ENCODE measurements at regions not wholly inside any gene's neighbourhood (a gene's known extent, or its start where the extent isn't known, plus 50 kb on each side); places are given as distances from the start of the nearest gene placed in this dataset.

- no peaks in the 10 kb centered on the region for H4K20me1 ChIP-seq (ENCODE audit: insufficient read depth, low read length, poor library complexity, severe bottlenecking)
- H3K27me3 ChIP-seq (ENCODE audit: insufficient read depth, low read length, poor library complexity, severe bottlenecking), result no peaks in the 10 kb centered on the region
- H3K79me2 ChIP-seq (ENCODE audit: insufficient read depth, low read length), result no peaks in the 10 kb centered on the region
- H3K36me3 ChIP-seq (ENCODE audit: insufficient read depth, low read length), result no peaks in the 10 kb centered on the region
- H3K4me1 ChIP-seq (ENCODE audit: insufficient read depth, low read length, poor library complexity, severe bottlenecking), result no peaks in the 10 kb centered on the region
- no peaks in the 10 kb centered on the region for H3K9me3 ChIP-seq (ENCODE audit: insufficient read depth, low read depth, low read length)
- H3F3A ChIP-seq (ENCODE audit: low read depth), result no peaks in the 10 kb centered on the region
- no peaks in the 10 kb centered on the region for H3K9me2 ChIP-seq (replicated peaks; ENCODE audit: low read depth, low read length)
- no peak overlapping the region for H3K4me2 ChIP-seq (ENCODE audit: low read depth, low read length, poor library complexity, severe bottlenecking)
- H2AFZ ChIP-seq (ENCODE audit: low read length), result no peak overlapping the region
- no peak overlapping the region for H3K9ac ChIP-seq (ENCODE audit: low read depth, low read length, poor library complexity, severe bottlenecking)
- TF ChIP-seq EZH2phosphoT487 (IDR thresholded peaks at IDR 0.05; ENCODE audit: borderline replicate concordance), result no peak
- no peak for TF ChIP-seq CTCF (conservative IDR thresholded peaks at IDR 0.05; ENCODE audit: low read length)
- no peak overlapping the region for H3K4me3 ChIP-seq (ENCODE audit: low read length, poor library complexity, severe bottlenecking)
Observed at GRCh38 chr10:123327450-123327849, 173.2 kb downstream of the BUB3 start.

- no peak for TF ChIP-seq EZH2phosphoT487 (IDR thresholded peaks at IDR 0.05; ENCODE audit: borderline replicate concordance)
- Histone ChIP-seq H3K9me2 (replicated peaks; ENCODE audit: low read depth, low read length) (no peaks in the 10 kb centered on the region), H3K36me3 (ENCODE audit: insufficient read depth, low read length) (no peaks in the 10 kb centered on the region), H3K9ac (ENCODE audit: low read depth, low read length, poor library complexity, severe bottlenecking) (no peak overlapping the region), H3K4me3 (ENCODE audit: low read length, poor library complexity, severe bottlenecking) (no peak overlapping the region), H3K4me1 (ENCODE audit: insufficient read depth, low read length, poor library complexity, severe bottlenecking) (no peaks in the 10 kb centered on the region), H4K20me1 (ENCODE audit: insufficient read depth, low read length, poor library complexity, severe bottlenecking) (no peaks in the 10 kb centered on the region), H3K9me3 (ENCODE audit: insufficient read depth, low read depth, low read length) (no peaks in the 10 kb centered on the region), H3F3A (ENCODE audit: low read depth) (no peaks in the 10 kb centered on the region), H3K27me3 (ENCODE audit: insufficient read depth, low read length, poor library complexity, severe bottlenecking) (no peaks in the 10 kb centered on the region), H3K79me2 (ENCODE audit: insufficient read depth, low read length) (no peaks in the 10 kb centered on the region), H2AFZ (ENCODE audit: low read length) (no peak overlapping the region), H3K4me2 (ENCODE audit: low read depth, low read length, poor library complexity, severe bottlenecking) (no peak overlapping the region)
Observed at GRCh38 chr10:123327896-123328295, 173.7 kb downstream of the BUB3 start.

- Histone ChIP-seq H3K4me3 (ENCODE audit: low read length, poor library complexity, severe bottlenecking) (no peak overlapping the region), H3K9me3 (ENCODE audit: insufficient read depth, low read depth, low read length) (no peaks in the 10 kb centered on the region), H3K36me3 (ENCODE audit: insufficient read depth, low read length) (no peaks in the 10 kb centered on the region), H3K79me2 (ENCODE audit: insufficient read depth, low read length) (no peaks in the 10 kb centered on the region), H3K9me2 (replicated peaks; ENCODE audit: low read depth, low read length) (no peaks in the 10 kb centered on the region), H3K9ac (ENCODE audit: low read depth, low read length, poor library complexity, severe bottlenecking) (no peak overlapping the region), H3K4me2 (ENCODE audit: low read depth, low read length, poor library complexity, severe bottlenecking) (no peak overlapping the region), H3K4me1 (ENCODE audit: insufficient read depth, low read length, poor library complexity, severe bottlenecking) (no peaks in the 10 kb centered on the region), H4K20me1 (ENCODE audit: insufficient read depth, low read length, poor library complexity, severe bottlenecking) (no peaks in the 10 kb centered on the region), H2AFZ (ENCODE audit: low read length) (no peak overlapping the region), H3F3A (ENCODE audit: low read depth) (no peaks in the 10 kb centered on the region), H3K27me3 (ENCODE audit: insufficient read depth, low read length, poor library complexity, severe bottlenecking) (no peaks in the 10 kb centered on the region)
- TF ChIP-seq CTCF (conservative IDR thresholded peaks at IDR 0.05; ENCODE audit: low read length) (no peak), EZH2phosphoT487 (IDR thresholded peaks at IDR 0.05; ENCODE audit: borderline replicate concordance) (no peak)
Observed at GRCh38 chr10:123331438-123331837, 177.2 kb downstream of the BUB3 start.

- Histone ChIP-seq H3K4me1 (ENCODE audit: insufficient read depth, low read length, poor library complexity, severe bottlenecking) (no peaks in the 10 kb centered on the region), H3F3A (ENCODE audit: low read depth) (no peaks in the 10 kb centered on the region), H3K27me3 (ENCODE audit: insufficient read depth, low read length, poor library complexity, severe bottlenecking) (no peaks in the 10 kb centered on the region), H4K20me1 (ENCODE audit: insufficient read depth, low read length, poor library complexity, severe bottlenecking) (no peaks in the 10 kb centered on the region), H3K4me3 (ENCODE audit: low read length, poor library complexity, severe bottlenecking) (no peak overlapping the region), H3K4me2 (ENCODE audit: low read depth, low read length, poor library complexity, severe bottlenecking) (no peak overlapping the region), H3K9me3 (ENCODE audit: insufficient read depth, low read depth, low read length) (0 out of 2 replicates have a peak, but pooled peaks cover 5% of the 10 kb centered on the region), H3K36me3 (ENCODE audit: insufficient read depth, low read length) (no peaks in the 10 kb centered on the region), H3K79me2 (ENCODE audit: insufficient read depth, low read length) (no peaks in the 10 kb centered on the region), H3K9me2 (replicated peaks; ENCODE audit: low read depth, low read length) (no peaks in the 10 kb centered on the region), H2AFZ (ENCODE audit: low read length) (no peak overlapping the region), H3K9ac (ENCODE audit: low read depth, low read length, poor library complexity, severe bottlenecking) (no peak overlapping the region)
- no peak for TF ChIP-seq EZH2phosphoT487 (IDR thresholded peaks at IDR 0.05; ENCODE audit: borderline replicate concordance)
- no peak for TF ChIP-seq CTCF (conservative IDR thresholded peaks at IDR 0.05; ENCODE audit: low read length)
Observed at GRCh38 chr10:123346581-123346980, 192.4 kb downstream of the BUB3 start.
